HCT116 (cell line): ENCODE measurements at regions not wholly inside any gene's neighbourhood (a gene's known extent, or its start where the extent isn't known, plus 50 kb on each side); places are given as distances from the start of the nearest gene placed in this dataset.

ENCODE experiments used
- ATAC-seq: fragments of 200-7000 bp; cut with Tn5 transposase; 2 replicates; pipeline ENCODE4 v1.9.1; 2020; ENCODE audit warnings: mild to moderate bottlenecking, moderate library complexity
- BruUV-seq: library from RNA; stranded (reverse); fragments of 400-500 nt; replicated peaks from 2 replicates; lab custom pipeline; 2021; lab: Mats Ljungman, UMichigan
- CTCF ChIA-PET: fragments of 300-600 bp; sonication (Branson Sonifier 250); formaldehyde crosslinking; loops from one replicate; lab custom pipeline; 2021; ENCODE audit warnings: antibody characterized with exemption; lab: Charles Lee
- POLR2A ChIA-PET: fragments of 300-600, 350-600 bp; sonication (Branson Sonifier 250); formaldehyde crosslinking; loops from one replicate; lab custom pipeline; 2021; ENCODE audit warnings: antibody characterized with exemption; lab: Charles Lee
- RAD21 ChIA-PET, 2 experiments: fragments of 300-600 bp; sonication (Branson Sonifier 250); formaldehyde crosslinking; loops; one replicate each; lab custom pipeline; 2023; ENCODE audit warnings: low total read pairs in 2 of 2; ENCODE audit not compliant: uncharacterized antibody in 2 of 2, unreplicated experiment in 2 of 2, low non-redundant PET in 1 of 2; lab: Charles Lee
- DNase-seq: peaks from one replicate; pipeline ENCODE4 v3.0.0-alpha.2; 2010; ENCODE audit warnings: low read depth, low spot score
- H2AFZ ChIP-seq: fragments of 200-600 bp; shearing (Covaris generic), sonication (generic); 2 replicates; pipeline ENCODE4 v1.6.1; 2017; ENCODE audit warnings: low read depth, mixed run types, mixed read lengths, antibody characterized with exemption, low read length; ENCODE audit not compliant: poor library complexity, severe bottlenecking
- H3K27ac ChIP-seq: 2 replicates; pipeline ENCODE4 v1.5.1; 2012; ENCODE audit warnings: low read depth, low read length
- H3K27me3 ChIP-seq: fragments of 200-600 bp; sonication (generic); 2 replicates; pipeline ENCODE4 v1.6.1; 2016; ENCODE audit warnings: mixed run types, low read length, mixed read lengths; ENCODE audit not compliant: insufficient read depth
- H3K36me3 ChIP-seq, 2 experiments: fragments of 200-500 bp in 1 of 2; fragments of 200-600 bp in 1 of 2; sonication (Bioruptor generic) in 1 of 2; sonication (generic) in 1 of 2; 2 replicates each; pipeline versions ENCODE4 v1.5.1 to v1.6.1; 2014 to 2016; ENCODE audit warnings: low read length in 2 of 2, inconsistent platforms in 1 of 2, mixed read lengths in 1 of 2, mixed run types in 1 of 2; ENCODE audit not compliant: insufficient read depth in 2 of 2, control insufficient read depth in 1 of 2
- H3K4me1 ChIP-seq, 2 experiments: fragments of 200-600 bp in 1 of 2; sonication (generic) in 1 of 2; 2 replicates each; pipeline versions ENCODE4 v1.5.1 to v1.6.1; 2012 to 2017; ENCODE audit warnings: low read length in 2 of 2, inconsistent platforms in 1 of 2, mild to moderate bottlenecking in 1 of 2, mixed read lengths in 1 of 2, mixed run types in 1 of 2, moderate library complexity in 1 of 2; ENCODE audit not compliant: insufficient read depth in 2 of 2, control insufficient read depth in 1 of 2
- H3K4me2 ChIP-seq: fragments of 200-600 bp; sonication (generic); 2 replicates; pipeline ENCODE4 v1.6.1; 2017; ENCODE audit warnings: mixed run types, low read length, mixed read lengths
- H3K4me3 ChIP-seq, 2 experiments: fragments of 200-600 bp in 1 of 2; sonication (generic) in 1 of 2; replicated peaks in 1 of 2; 2 replicates each; pipeline ENCODE4 v1.5.1; 2011 to 2016; ENCODE audit warnings: low read length in 2 of 2, control low read depth in 1 of 2, low read depth in 1 of 2, mild to moderate bottlenecking in 1 of 2, mixed read lengths in 1 of 2, mixed run types in 1 of 2
- H3K79me2 ChIP-seq: fragments of 200-600 bp; sonication (generic); 2 replicates; pipeline ENCODE4 v1.6.1; 2017; ENCODE audit warnings: mild to moderate bottlenecking, mixed run types, low read length, moderate library complexity, mixed read lengths; ENCODE audit not compliant: insufficient read depth
- H3K9ac ChIP-seq: fragments of 200-600 bp; sonication (generic); 2 replicates; pipeline ENCODE4 v1.6.1; 2016; ENCODE audit warnings: low read length, mixed read lengths
- H3K9me2 ChIP-seq: fragments of 200-600 bp; sonication (generic), shearing (Covaris generic); 2 replicates; pipeline ENCODE4 v1.6.1; 2017; ENCODE audit warnings: mixed run types, mild to moderate bottlenecking, moderate library complexity; ENCODE audit not compliant: insufficient read depth
- H3K9me3 ChIP-seq, 2 experiments: fragments of 200-500 bp in 1 of 2; fragments of 200-600 bp in 1 of 2; sonication (Bioruptor generic) in 1 of 2; sonication (generic) in 1 of 2; 2 replicates each; pipeline ENCODE4 v1.6.1; 2014 to 2017; ENCODE audit warnings: low read length in 2 of 2, mixed read lengths in 2 of 2, inconsistent platforms in 1 of 2, low read depth in 1 of 2, mild to moderate bottlenecking in 1 of 2, mixed run types in 1 of 2, moderate library complexity in 1 of 2; ENCODE audit not compliant: control insufficient read depth in 1 of 2, insufficient read depth in 1 of 2
- H4K20me1 ChIP-seq: fragments of 200-600 bp; sonication (generic), shearing (Covaris generic); 2 replicates; pipeline ENCODE4 v1.6.1; 2017; ENCODE audit warnings: mixed run types, mild to moderate bottlenecking, moderate library complexity; ENCODE audit not compliant: insufficient read depth
- ATF3 ChIP-seq: IDR thresholded peaks from 2 replicates; pipeline ENCODE4 v1.6.1; 2012
- CBX3 ChIP-seq: IDR thresholded peaks from 2 replicates; pipeline ENCODE4 v1.6.1; 2012; ENCODE audit warnings: low read depth
- CEBPB ChIP-seq: IDR thresholded peaks from 2 replicates; pipeline ENCODE4 v1.6.1; 2012; ENCODE audit warnings: low read depth
- EGR1 ChIP-seq: IDR thresholded peaks from 2 replicates; pipeline ENCODE4 v1.6.1; 2012; ENCODE audit warnings: low read depth
- EZH2phosphoT487 ChIP-seq: fragments of 200-600 bp; IDR thresholded peaks from 2 replicates; pipeline ENCODE4 v1.6.1; 2018; ENCODE audit warnings: antibody characterized with exemption, borderline replicate concordance
- MAX ChIP-seq: IDR thresholded peaks from 2 replicates; pipeline ENCODE4 v1.6.1; 2012
- POLR2A ChIP-seq: IDR thresholded peaks from 2 replicates; pipeline ENCODE4 v1.7.0; 2011; ENCODE audit warnings: borderline replicate concordance; ENCODE audit not compliant: insufficient read depth, insufficient read length; ENCODE audit errors: extremely low read depth
- RAD21 ChIP-seq: IDR thresholded peaks from 2 replicates; pipeline ENCODE4 v1.6.1; 2012; ENCODE audit warnings: low read depth, mild to moderate bottlenecking
- REST ChIP-seq: IDR thresholded peaks from 2 replicates; pipeline ENCODE4 v1.6.1; 2012; ENCODE audit warnings: low read depth
- SP1 ChIP-seq: IDR thresholded peaks from 2 replicates; pipeline ENCODE4 v1.6.1; 2012; ENCODE audit warnings: low read depth
- ZBTB33 ChIP-seq: IDR thresholded peaks from 2 replicates; pipeline ENCODE4 v1.6.1; 2011; ENCODE audit warnings: mild to moderate bottlenecking, low read length, moderate library complexity; ENCODE audit not compliant: insufficient replicate concordance; ENCODE audit errors: extremely low read depth
- ZNF274 ChIP-seq: fragments of 200-500 bp; sonication (Bioruptor generic); IDR thresholded peaks from 2 replicates; pipeline ENCODE4 v1.6.1; 2014; ENCODE audit warnings: mild to moderate bottlenecking, low read depth, low read length, inconsistent platforms
- intact Hi-C: fragments of 100-400 bp; cut with micrococcal nuclease; formaldehyde crosslinking; loops from 2 replicates; pipeline ENCODE4 v1.10.0; 2022

GRCh38 chr10:33632432-33632831 lies 298.0 kb upstream of the NRP1 start:
- no peaks in the 10 kb centered on the region; the same call in 1 of the 2 replicates for H3K9me2 ChIP-seq
- ChIA-PET POLR2A (no interaction called here), CTCF (no interaction called here), RAD21 (no interaction called here)
- no peaks in the 10 kb centered on the region for H3K36me3 ChIP-seq
- H3K27ac ChIP-seq = no peak overlapping the region
- no peak overlapping the region for H3K4me3 ChIP-seq
- H3K9me3 ChIP-seq = no peaks in the 10 kb centered on the region
- no peaks in the 10 kb centered on the region for H3K79me2 ChIP-seq
- H3K27me3 ChIP-seq = peaks cover 10% of the 10 kb centered on the region; the same call in 1 of the 2 replicates
- no TSS peak for BruUV-seq
- no peaks in the 10 kb centered on the region for H4K20me1 ChIP-seq
- H3K4me2 ChIP-seq = no peak overlapping the region
- ATAC-seq (no peak), DNase-seq (no peak)
- H2AFZ ChIP-seq = no peak overlapping the region
- intact Hi-C loops = no loop called here
- H3K4me1 ChIP-seq = no peaks in the 10 kb centered on the region
- H3K9ac ChIP-seq = no peak overlapping the region
- TF ChIP-seq CBX3 = no peak
- TF ChIP-seq ZBTB33 = no peak
- TF ChIP-seq SP1 = no peak
- TF ChIP-seq MAX = no peak
- TF ChIP-seq EZH2phosphoT487 = no peak
- no peak for TF ChIP-seq RAD21
- no peak for TF ChIP-seq REST
- no peak for TF ChIP-seq POLR2A
- no peak for TF ChIP-seq CEBPB
- no peak for TF ChIP-seq ZNF274
- TF ChIP-seq ATF3 = no peak
- TF ChIP-seq EGR1 = no peak
